Duodenal mucosa (tissue), 2 donors: ENCODE measurements at regions not wholly inside any gene's neighbourhood (a gene's known extent, or its start where the extent isn't known, plus 50 kb on each side); places are given as distances from the start of the nearest gene placed in this dataset.

Source experiments
- H3K27ac ChIP-seq: one replicate; pipeline ENCODE4 v1.7.0; 2013; ENCODE audit warnings: low read depth, low read length
- H3K27me3 ChIP-seq, 2 donors: one replicate each; pipeline ENCODE4 v1.7.0; 2013; ENCODE audit warnings: low read length in 2 of 2, control low read depth in 1 of 2; ENCODE audit not compliant: insufficient read depth in 2 of 2, control insufficient read depth in 1 of 2
- H3K36me3 ChIP-seq, 2 donors: one replicate each; pipeline ENCODE4 v1.7.0; 2013; ENCODE audit warnings: low read length in 2 of 2, control low read depth in 1 of 2; ENCODE audit not compliant: insufficient read depth in 2 of 2, control insufficient read depth in 1 of 2
- H3K4me1 ChIP-seq, 2 donors: one replicate each; pipeline ENCODE4 v1.7.0; 2013; ENCODE audit warnings: low read length in 2 of 2, control low read depth in 1 of 2; ENCODE audit not compliant: insufficient read depth in 2 of 2, control insufficient read depth in 1 of 2
- H3K4me3 ChIP-seq, 2 donors: one replicate each; pipeline ENCODE4 v1.7.0; 2013; ENCODE audit warnings: low read length in 2 of 2, low read depth in 1 of 2
- H3K9ac ChIP-seq, 2 donors: one replicate each; pipeline ENCODE4 v1.7.0; 2013; ENCODE audit warnings: low read length in 2 of 2, low read depth in 1 of 2
- H3K9me3 ChIP-seq, 2 donors: one replicate each; pipeline ENCODE4 v1.7.0; 2013; ENCODE audit warnings: low read length in 2 of 2, control low read depth in 1 of 2; ENCODE audit not compliant: control insufficient read depth in 1 of 2

GRCh38 chr20:51195990-51196389 lies 173.1 kb upstream of the KCNG1 start:
- H3K27ac ChIP-seq, result no peak overlapping the region
- no peaks in the 10 kb centered on the region for H3K4me1 ChIP-seq
- no peak overlapping the region for H3K4me3 ChIP-seq
- no peaks in the 10 kb centered on the region for H3K36me3 ChIP-seq
- no peaks in the 10 kb centered on the region for H3K9me3 ChIP-seq
- H3K27me3 ChIP-seq, result peaks cover 10 to 17% of the 10 kb centered on the region in 2 donors
- H3K9ac ChIP-seq, result no peak overlapping the region

DNA sequence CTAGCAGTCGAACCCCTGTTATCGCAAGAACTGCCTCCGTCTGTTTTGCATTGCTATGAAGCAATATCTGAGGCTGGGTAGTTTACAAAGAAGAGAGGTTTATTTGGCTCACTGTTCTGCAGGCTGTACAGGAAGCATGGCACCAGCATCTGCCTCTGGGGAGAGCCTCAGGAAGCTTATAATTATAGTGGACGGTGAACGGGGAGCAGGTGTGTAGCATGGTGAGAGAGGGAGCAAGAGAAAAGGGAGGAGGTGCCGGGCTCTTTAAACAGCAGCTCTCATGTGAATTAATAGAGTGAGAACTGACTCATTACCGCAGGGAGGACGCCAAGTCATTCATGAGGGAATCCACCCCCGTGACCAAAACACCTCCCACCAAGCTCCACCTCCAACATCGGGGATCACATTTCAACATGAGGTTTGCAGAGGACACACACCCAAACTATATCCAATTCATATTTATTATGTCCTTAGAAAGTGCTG lies 172.6 kb upstream of the KCNG1 start:
- H3K36me3 ChIP-seq, result no peaks in the 10 kb centered on the region
- H3K4me3 ChIP-seq, result no peak overlapping the region
- H3K9ac ChIP-seq, result no peak overlapping the region

DNA sequence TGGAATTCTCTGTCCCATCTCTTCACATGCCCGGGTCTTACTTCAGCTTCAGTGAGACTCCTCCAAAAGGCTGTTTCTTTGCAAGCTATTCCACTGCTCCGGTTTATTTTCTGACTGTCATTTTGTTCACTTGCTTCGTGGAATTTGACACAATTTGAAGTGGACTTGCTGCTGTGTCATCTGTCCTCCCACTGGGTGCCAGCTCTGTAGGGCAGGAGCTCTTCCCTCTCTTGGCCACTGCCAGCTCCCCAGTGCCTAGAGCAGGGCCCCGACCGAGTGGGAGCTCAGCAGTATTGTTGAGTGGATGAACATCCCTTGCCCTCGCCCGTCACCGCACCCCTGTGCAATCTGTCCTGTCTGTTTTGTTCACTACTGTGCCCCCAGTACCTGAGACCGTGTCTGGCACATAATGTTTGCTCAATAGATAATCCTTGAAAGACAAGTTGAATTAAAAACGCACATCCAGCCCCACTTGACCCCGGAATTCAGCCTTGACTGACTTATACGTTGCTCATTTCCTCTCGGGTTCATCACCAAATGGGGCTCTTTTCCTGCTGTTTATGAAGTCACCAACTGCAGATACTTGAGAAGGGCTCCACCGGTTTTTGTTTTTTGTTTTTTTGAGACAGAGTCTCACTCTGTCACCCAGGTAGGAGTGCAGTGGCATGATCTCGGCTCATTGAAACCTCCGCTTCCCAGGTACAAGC lies 170.3 kb upstream of the KCNG1 start:
- Histone ChIP-seq H3K9ac (no peak overlapping the region), H3K27me3 (peaks cover 8 to 16% of the 10 kb centered on the region in 2 donors)

More for the DNA sequence above, 172.6 kb upstream of the KCNG1 start:
- Histone ChIP-seq H3K4me1 (no peaks in the 10 kb centered on the region), H3K27ac (no peak overlapping the region), H3K9me3 (no peaks in the 10 kb centered on the region), H3K27me3 (peaks cover 10 to 17% of the 10 kb centered on the region in 2 donors)

GRCh38 chr20:51190783-51191180 lies 167.9 kb upstream of the KCNG1 start:
- no peaks in the 10 kb centered on the region for H3K9me3 ChIP-seq
- H3K9ac ChIP-seq, result no peak overlapping the region
- peaks cover under 1 to 3% of the 10 kb centered on the region in 2 donors for H3K27me3 ChIP-seq
- H3K27ac ChIP-seq, result no peak overlapping the region
- no peaks in the 10 kb centered on the region for H3K4me1 ChIP-seq
- no peak overlapping the region for H3K4me3 ChIP-seq
- H3K36me3 ChIP-seq, result no peaks in the 10 kb centered on the region

More for the DNA sequence above, 170.3 kb upstream of the KCNG1 start:
- no peak overlapping the region for H3K27ac ChIP-seq
- H3K9me3 ChIP-seq, result no peaks in the 10 kb centered on the region
- H3K4me3 ChIP-seq, result no peak overlapping the region
- H3K36me3 ChIP-seq, result no peaks in the 10 kb centered on the region
- no peaks in the 10 kb centered on the region for H3K4me1 ChIP-seq

- no peaks in the 10 kb centered on the region for H3K36me3 ChIP-seq
- no peak overlapping the region for H3K9ac ChIP-seq
- H3K27me3 ChIP-seq, result peaks cover 0 to 3% of the 10 kb centered on the region in 2 donors
- no peak overlapping the region for H3K27ac ChIP-seq
- no peak overlapping the region for H3K4me3 ChIP-seq
- no peaks in the 10 kb centered on the region for H3K9me3 ChIP-seq
- H3K4me1 ChIP-seq, result no peaks in the 10 kb centered on the region
These were observed 167.2 kb upstream of the KCNG1 start for GRCh38 chr20:51189814-51190782.

DNA sequence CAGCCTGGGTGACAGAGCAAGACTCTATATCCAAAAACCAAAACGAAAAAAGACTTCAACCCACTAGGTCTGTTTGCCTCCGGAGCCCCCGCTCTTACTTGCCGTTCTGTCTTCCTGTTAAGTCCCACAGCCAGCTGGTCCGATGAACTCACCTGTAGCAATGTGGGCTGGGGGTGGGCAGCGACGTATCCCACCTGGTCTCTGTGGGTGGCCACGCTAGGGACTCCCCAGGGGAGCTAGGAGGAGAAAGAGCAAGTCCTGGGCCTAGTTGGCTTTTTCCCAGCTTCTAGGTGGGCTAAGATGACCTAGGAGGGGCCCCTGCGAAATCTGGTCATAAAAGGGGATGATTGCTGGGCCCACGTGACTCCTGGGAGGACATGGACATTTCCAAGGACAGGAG lies 166.0 kb upstream of the KCNG1 start:
- Histone ChIP-seq H3K9ac (no peak overlapping the region), H3K4me3 (no peak overlapping the region), H3K36me3 (no peaks in the 10 kb centered on the region), H3K9me3 (no peaks in the 10 kb centered on the region), H3K4me1 (no peaks in the 10 kb centered on the region), H3K27ac (no peak overlapping the region), H3K27me3 (peaks cover 0 to 3% of the 10 kb centered on the region in 2 donors)

DNA sequence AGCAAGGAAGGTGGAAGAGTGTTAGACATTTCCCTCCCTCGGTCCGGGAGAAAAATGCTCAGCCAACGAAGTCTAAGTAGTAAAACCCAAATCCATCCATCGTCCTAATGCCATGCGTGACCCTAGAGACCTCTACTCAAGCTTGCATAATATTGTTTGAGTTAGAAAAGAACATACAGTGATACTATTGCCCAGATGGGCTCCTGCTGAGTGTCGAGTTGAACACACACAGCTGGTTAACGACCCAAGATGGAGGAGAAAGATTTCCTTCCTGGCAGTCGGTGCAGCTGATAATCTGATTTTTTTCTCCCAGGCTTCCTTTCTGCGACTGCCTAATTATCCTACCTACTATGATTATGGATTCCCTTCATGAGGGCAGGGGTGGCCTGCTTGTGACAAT lies 164.4 kb upstream of the KCNG1 start:
- Histone ChIP-seq H3K9me3 (no peaks in the 10 kb centered on the region), H3K27me3 (peaks cover 0 to 3% of the 10 kb centered on the region in 2 donors), H3K27ac (no peak overlapping the region), H3K4me1 (no peaks in the 10 kb centered on the region), H3K9ac (no peak overlapping the region), H3K4me3 (no peak overlapping the region), H3K36me3 (no peaks in the 10 kb centered on the region)

DNA sequence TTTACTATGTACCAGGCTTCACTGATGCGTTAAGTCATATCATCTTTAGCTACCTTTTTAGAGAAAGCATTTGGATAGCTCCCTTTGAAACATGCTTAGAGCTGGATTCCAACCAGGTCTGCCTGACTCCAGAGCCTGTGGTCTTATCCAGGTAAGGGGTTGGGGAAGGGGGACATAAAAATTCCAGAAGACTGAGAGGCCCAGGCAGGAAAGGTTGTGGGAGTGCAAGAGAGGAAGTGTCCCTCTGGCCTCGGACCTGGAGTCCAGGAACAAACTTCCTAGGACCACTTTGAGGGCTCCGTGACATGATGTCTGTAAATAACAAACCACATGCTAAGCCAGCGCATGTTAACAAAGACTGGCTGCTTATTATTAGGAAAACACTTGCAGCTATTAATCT lies 163.0 kb upstream of the KCNG1 start:
- Histone ChIP-seq H3K36me3 (no peaks in the 10 kb centered on the region), H3K4me1 (no peaks in the 10 kb centered on the region), H3K9ac (no peak overlapping the region), H3K4me3 (no peak overlapping the region), H3K9me3 (no peaks in the 10 kb centered on the region), H3K27ac (no peak overlapping the region), H3K27me3 (peaks cover 0 to 7% of the 10 kb centered on the region in 2 donors)

- Histone ChIP-seq H3K27ac (no peak overlapping the region), H3K9me3 (no peaks in the 10 kb centered on the region), H3K36me3 (no peaks in the 10 kb centered on the region), H3K4me3 (no peak overlapping the region), H3K27me3 (peaks cover under 1 to 7% of the 10 kb centered on the region in 2 donors), H3K9ac (no peak overlapping the region), H3K4me1 (no peaks in the 10 kb centered on the region)
These were observed 162.4 kb upstream of the KCNG1 start for GRCh38 chr20:51185277-51185676.

DNA sequence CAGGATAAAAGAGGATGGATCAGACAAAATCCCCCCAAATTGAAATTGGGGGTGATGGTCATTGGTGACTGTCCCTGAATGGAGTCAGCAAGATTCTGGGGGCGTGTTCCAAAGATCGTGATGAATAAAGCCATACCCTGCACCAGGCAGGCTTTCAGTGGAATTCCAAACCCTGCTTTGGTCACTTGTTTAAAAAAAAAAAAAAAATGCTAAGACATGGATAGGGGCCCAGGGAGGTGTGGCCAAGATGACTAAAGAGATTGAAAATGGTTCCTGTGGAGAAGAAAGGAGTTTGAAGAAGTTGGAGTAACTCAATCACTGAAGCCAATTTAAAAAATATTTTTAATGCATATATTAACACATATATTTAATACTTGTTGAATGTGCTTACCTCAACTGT lies 161.4 kb upstream of the KCNG1 start:
- H3K27me3 ChIP-seq, result peaks cover 5 to 7% of the 10 kb centered on the region in 2 donors
- H3K4me1 ChIP-seq, result no peaks in the 10 kb centered on the region
- H3K4me3 ChIP-seq, result no peak overlapping the region
- H3K27ac ChIP-seq, result no peak overlapping the region
- H3K36me3 ChIP-seq, result no peaks in the 10 kb centered on the region
- H3K9me3 ChIP-seq, result no peaks in the 10 kb centered on the region
- no peak overlapping the region for H3K9ac ChIP-seq
